Left forelimb (tissue), 1 donor: ENCODE measurements at regions not wholly inside any gene's neighbourhood (a gene's known extent, or its start where the extent isn't known, plus 50 kb on each side); places are given as distances from the start of the nearest gene placed in this dataset.

Experiments used
- DNase-seq: peaks from one replicate; pipeline ENCODE4 v3.0.0-alpha.2; 2018; ENCODE audit warnings: low spot score

DNA sequence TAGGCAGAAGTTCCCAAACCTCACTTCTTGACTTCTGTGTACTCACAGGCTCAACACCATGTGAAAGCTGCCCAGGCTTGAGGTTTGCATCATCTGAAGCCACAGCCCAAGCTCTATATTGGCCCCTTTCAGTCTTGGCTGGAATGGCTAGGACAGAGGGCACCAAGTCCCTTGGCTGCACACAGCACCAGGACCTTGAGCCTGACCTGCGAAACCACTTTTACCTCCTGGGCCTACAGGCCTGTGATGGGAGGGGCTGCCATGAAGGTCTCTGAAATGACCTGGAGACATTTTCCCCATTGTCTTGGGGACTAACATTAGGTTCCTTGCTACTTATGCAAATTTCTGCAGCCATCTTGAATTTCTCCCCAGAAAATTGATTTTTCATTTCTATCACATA lies 288.3 kb upstream of the ZC3H12C start:
- no peak for DNase-seq

DNA sequence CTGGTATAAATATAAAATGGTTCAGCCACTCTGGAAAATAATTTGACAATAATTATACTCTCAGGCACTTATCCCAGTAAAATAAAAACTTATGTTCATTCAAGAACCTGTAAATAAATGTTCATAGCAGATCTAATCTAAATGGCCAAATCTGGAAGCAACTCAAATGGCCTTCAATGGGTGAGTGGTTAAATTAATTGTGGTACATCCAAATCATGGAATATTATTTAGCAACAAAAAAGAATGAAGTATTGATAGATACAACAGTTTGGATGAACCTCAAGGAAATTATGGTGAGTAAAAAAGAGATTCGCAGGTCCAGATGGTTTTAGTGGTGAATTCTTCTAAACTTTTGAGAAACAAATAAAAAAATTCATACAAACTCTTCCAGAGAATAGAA lies 287.0 kb upstream of the ZC3H12C start:
- DNase-seq: no peak

DNA sequence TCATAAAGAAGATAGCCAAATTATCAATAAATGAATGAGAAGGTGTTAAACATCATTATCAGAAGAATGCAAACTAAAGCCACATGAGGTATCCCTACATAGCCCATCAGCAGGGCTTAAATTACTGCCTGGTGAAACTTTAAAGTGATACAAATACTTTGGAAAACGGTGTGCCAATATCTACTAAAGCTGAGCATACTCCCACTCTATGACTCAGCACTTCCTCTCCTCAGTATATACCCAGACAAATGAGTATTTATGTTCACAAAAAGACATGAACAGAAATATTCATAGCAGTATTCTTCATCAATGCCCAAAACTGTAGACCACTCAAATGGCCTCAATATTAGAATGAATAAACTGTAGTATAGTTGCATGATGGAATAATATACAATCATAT lies 284.6 kb upstream of the ZC3H12C start:
- DNase-seq: no peak

DNA sequence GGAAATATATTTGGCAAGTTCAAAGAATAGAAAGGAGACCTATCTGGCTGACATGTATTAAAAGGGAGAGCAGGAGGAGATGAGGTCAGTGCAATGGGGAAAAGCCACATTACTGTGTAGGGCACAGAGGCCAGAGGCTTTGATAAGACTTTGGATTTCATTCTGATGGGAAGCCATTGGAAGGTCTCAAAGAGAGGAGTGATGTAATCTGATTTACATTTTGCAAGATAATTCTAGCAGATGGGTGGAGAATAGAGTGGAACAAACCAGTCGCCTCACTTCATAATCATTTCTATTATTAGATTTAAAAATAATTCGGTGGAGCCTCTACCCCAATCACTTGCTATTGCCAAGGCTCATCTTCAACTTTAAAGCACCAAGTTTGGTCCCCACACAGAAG lies 278.4 kb upstream of the ZC3H12C start:
- DNase-seq: no peak

DNA sequence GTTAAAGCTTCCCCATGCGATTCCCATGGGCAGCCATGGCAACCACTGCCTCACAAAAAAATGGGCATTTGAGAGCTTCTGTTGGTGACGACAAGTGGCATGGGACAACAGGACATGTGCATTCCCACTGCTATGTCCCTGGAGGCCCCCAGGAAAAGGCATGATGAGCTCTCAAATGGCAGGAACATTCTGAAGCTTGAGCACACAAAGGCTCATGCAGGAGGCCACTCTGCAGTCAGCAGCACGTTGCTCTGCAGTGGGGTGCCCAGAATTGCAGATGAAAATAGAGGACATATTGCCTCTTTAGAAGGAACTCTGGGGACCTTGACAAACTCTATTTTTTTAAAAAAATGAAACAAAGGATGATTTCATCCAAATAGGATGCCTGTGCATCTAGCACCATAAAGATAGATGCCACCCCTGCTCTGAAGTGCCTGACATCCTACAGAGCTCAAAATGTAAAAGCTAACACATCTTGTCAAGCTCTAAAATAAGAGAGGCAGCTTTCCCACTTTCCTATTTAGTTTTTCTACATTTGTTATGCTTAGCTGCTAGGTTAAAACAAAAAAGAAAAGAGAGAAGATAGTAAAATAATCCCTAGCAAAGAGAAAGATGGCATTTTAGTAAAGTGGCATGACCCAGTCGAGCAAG lies 277.6 kb upstream of the ZC3H12C start:
- DNase-seq: no peak

DNA sequence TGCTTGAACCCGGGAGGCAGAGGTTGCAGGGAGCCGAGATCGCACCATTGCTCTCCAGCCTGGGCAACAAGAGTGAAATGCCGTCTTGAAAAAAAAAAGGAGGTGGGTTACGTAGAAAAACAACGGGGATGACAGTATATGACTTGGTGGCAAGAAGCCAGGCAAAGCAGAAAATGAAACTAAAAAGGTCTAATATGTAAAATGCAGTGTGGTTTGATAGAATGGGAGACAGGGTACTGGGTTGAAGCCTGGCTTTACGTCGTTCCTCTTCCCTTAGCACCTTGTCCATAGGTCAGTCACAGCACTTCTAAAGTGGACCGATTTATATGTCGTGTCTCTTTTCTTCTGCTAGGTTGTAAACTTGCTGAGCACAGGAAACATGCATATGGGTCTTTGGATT lies 274.9 kb upstream of the ZC3H12C start:
- DNase-seq: no peak

DNA sequence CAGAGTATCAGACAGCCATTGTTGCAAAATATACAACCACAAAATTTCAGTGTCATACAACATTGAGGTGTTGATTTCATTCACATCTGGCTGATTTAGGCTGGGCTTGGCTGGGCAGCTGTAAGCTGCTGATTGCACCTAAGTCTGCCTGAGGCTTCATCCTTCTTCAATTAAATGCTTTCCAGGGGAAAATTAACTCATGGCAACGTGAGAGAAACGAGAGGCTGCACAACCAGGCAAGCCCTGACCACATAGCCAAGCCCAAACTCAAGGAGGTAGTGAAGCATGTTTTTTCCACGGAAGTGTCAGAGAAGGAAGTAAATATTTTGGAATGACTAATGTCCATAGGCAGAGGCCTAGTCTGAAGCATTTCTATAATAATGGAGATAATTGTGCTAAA lies 273.8 kb upstream of the ZC3H12C start:
- no peak for DNase-seq

DNA sequence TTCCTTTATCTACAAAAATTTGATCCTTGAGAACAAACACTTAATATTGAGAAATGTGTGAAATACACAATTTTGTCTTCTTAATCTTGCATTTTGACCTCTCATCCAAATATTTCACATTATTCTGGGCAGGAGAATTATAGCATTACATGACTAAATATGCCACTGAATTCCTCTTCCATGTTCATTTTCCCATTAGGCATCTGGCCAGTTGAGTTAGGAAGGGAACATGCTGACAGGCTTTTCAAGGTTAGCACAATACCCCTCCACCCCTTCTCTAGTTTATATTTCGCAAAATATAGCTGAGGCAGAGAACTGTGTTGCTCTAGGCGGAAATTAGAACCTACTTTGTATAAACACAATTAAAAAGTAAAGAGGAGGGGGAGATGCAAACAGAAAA lies 271.7 kb upstream of the ZC3H12C start:
- DNase-seq: no peak

DNA sequence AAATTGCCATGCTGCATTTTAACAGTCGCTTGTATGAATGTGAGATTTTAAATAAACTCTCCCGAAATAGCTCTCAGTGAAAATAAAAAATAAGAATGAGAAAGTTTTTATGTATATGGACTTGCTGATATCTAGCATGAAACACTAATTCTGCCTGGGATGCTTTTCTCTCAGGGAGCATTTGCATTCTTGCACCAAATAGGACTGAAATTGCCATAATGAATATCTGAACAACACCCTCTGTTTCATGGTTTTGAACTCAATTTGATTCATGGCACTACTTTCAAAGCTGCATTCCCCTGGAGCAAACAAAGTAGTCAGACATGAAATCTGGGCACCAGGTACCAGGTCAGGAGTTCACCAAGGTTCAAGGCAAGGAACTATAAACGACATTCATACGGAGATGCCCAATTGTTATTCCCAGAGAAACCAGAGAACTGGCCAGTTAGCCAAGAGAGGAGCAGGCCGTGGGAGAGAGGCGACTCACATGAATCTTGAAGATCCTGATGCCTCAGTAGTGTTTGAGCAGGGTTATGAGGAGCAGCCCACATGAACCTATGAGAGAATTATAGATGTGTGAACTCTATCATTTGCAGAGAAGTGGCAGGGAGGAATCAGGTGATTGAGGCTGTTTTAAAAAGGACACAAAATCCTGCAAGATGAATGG lies 270.6 kb upstream of the ZC3H12C start:
- DNase-seq: no peak

DNA sequence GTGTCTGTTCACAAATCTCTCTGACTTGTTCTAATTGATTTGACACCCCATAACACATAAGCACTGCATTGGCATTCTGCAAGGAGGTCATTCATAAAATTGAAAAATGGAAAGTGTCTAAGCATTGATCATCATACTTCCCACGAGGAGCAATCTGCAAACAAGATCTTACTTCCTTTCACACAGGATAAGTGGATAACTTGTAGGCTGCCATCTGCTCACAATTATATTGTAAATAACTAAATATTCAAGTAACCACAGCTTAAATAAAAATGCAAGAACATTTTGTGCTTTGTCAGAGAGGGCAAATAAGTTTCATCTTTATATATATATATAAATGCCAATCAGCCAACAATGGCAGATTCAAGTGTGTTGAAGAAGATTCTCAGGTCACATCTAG lies 264.8 kb upstream of the ZC3H12C start:
- no peak for DNase-seq

DNA sequence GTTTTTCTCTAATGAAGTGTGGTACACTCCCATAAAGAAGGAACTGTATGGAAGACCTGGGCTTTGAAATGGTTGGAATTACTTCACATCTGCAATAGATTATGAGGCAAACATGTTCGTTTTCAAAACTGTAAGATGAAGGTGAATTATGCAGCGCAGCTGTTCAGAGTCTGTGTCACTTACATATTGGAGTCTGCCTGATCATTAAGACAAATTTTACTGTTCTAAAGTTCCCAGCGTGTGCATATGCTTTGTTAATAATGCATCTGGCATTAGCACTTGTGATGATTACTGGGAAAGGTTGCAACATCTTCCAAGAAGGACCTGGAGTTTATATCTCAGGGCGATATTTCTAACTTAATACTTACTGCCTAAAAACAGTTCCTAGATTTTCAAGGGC lies 255.2 kb upstream of the ZC3H12C start:
- no peak for DNase-seq

DNA sequence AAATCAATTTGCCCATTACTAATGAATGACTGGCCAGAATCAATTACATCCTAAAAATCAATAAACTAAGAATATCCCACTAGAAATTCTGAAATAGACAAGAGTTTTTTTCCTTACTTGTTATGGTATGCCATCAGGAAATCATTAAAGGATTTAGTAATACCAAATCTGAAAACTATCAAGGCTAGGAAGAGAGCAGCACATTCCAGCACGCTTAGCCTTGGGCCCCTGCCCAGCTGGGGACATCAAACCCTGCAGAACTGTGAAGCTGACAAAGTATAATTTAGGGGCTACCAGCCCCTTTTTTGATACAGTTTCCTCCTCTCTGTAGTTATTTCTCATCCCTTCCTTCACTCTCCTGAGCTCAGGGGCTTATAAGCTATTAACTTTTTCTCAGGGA lies 247.8 kb upstream of the ZC3H12C start:
- peak; percentile 72 for DNase-seq

DNA sequence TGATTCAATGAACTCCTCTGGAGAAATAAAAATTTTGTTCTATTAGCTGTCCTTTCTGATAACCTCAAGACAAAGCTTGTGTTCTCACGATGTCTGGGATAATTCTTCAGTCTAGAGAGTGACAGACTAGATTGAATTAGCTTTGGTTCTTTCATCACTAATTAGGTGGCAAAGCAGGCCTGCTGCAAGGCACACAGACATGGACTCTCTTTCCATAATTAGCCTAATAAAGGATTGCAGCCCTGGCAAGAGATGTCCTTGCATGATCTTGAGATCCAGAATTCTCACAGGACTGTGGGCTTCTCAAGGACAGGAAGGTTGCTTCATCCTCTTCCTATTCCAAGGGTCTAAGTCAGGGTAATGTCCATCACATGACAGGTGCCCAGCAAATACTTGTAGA lies 245.6 kb upstream of the ZC3H12C start:
- no peak for DNase-seq

DNA sequence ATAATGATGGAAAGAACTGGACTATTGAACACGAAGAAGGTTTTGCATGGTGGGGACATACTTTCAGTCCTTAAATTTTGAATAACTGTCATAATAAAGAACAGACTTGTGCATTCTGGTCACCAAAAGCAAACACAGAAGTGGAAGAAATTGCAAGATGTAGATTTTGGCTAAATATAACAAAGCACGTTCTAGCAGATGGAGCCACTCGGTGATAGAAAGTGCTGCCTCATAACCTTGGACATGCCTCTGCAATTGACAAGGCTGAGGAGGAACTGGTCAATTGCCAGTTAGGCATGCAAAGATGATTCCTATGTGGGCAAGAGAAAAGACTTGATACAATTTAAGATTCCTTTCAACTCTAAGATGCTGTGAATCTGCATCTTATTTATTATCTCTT lies 244.1 kb upstream of the ZC3H12C start:
- DNase-seq: no peak

DNA sequence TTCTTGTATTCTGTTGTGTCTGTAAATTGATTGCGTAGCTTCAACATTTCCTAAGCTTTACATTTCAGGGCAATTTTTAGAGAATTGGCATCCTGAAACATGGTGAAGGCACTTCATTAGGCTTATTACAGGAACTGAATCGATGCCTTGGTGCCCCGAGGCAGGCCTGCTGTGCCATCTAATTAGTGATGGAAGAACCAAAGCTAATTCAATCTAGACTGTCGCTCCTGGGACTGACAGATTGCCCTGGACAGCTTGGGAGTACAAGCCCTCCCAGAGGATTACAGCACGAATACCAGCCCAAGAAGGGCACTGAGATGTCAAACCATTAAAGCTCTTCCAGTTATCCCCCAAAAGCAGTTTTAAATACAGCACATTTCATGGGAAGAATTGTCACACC lies 243.2 kb upstream of the ZC3H12C start:
- no peak for DNase-seq

DNA sequence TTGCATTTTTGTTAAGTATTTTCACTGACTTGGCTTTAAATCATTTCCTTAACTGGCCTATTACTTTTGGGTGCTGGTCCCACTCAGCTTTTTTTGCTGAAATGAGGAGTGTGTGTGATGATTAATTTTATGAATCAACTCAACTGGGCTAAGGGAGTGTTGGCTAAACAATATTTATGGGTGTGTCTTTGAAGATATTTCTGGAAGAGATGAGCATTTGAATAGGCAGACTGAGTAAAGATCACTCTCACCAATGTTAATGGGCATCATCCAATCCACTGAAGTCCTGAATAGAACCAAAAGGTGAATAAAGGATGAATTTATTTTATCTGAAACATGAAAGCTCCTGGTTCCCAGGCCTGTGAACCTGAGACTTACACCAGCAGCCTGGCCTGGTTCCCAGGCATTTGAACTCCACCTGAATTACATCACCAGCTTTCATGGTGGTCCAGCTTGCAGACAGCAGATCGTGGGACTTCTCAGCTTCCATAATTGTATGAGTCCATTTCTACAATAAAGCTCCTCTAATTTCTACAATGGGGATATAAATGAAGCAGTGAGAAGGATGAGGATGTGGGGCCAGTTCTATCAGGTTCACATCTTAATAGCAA lies 241.3 kb upstream of the ZC3H12C start:
- no peak for DNase-seq

DNA sequence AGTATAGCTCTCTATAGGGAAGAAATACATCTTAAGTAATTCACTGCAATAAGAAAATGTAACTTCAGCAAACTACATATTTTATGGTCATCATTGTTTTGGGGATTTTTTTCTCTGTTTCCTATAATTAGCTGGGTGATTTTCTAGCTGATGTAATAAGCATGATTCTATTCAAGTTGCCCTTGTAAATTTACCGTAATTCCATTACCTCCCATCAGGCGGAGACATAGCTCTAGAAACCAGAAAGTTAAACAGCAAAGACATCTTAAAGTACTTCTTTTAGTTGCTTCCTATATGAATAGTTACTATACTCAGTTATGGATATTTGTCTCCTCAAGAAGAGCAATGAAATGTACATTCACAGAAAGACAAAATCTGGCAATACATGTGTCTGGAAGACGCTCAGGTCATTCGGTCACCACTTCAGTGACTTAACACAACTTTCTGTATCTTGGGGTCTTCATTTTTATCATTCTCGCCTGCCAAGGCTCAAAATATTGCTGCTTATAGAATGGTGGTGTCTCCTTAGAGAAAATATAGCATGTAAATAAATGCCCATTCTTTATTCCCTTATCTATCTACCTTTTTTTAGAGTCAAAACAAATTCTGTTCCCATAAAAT lies 239.9 kb upstream of the ZC3H12C start:
- DNase-seq: no peak

DNA sequence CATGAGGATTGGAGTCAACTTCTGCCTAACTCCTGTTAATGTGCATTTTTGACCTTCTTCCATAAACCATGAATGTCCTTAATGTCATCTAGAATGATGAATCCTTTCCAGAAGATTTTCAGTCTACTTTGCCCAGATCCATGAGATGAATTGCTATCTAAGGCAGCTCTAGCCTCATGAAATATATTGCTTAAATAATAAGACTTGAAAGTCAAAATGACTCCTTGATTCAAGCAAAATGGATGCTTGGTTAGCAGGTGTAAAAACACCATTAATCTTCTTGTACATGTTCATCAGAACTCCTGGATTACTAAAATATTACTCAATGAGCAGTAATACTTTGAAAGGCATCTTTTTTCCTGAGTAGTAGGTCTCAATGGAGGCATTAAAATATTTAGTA lies 238.5 kb upstream of the ZC3H12C start:
- no peak for DNase-seq

DNA sequence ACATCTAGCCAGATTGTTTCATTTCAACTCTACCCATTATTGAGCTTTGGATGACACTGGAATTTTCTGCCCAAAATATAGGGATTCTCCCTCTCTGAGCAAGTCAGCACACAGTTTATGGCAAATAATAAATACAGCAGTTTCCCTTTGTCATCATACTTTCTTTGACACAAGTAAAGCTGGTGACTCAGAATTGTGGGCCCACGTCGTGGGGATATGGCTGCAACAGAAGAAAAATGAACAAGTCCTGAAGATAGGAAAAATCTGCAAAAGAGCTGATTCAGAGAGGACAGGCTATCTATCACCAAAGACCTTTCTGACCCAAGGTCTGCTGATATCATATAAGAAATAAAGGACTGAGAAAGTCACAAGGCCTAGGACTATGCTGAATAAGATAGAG lies 236.3 kb upstream of the ZC3H12C start:
- no peak for DNase-seq

DNA sequence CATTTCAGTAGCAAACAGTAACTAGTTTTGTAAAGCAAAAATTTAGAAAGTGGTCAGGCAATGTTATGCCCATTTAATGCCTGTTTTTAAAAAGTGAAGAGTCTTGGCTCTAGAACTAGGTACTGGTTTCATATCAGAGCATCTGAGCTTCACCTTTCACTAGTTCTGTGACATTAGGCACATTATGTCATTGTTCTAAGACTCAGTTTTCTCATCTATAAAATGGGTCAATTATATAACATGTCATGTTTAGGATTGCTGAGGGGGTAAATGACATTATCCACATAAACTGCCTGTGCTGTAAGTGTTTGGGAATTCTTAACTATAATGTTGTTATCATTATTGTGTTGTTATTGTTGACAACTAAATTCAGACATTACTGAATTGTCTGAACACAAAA lies 235.6 kb upstream of the ZC3H12C start:
- no peak for DNase-seq

DNA sequence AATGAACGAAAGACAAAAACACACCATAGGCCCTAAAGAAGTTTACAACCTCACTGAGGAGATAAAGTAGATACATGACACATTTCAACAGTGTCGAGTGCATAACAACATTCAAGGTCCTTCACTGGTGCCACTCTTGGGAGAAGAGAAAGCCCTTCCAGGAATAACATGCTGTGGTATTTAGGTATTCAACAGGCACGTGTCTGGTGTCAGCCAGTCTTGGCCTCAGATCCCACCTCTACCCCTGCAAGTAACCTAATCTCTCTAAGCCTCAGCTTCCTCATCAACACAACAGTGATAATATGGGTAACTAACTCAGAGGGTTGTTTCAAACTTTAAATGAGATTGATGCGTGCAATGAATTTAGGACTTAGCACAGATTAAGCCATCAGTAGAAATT lies 235.0 kb upstream of the ZC3H12C start:
- no peak for DNase-seq

DNA sequence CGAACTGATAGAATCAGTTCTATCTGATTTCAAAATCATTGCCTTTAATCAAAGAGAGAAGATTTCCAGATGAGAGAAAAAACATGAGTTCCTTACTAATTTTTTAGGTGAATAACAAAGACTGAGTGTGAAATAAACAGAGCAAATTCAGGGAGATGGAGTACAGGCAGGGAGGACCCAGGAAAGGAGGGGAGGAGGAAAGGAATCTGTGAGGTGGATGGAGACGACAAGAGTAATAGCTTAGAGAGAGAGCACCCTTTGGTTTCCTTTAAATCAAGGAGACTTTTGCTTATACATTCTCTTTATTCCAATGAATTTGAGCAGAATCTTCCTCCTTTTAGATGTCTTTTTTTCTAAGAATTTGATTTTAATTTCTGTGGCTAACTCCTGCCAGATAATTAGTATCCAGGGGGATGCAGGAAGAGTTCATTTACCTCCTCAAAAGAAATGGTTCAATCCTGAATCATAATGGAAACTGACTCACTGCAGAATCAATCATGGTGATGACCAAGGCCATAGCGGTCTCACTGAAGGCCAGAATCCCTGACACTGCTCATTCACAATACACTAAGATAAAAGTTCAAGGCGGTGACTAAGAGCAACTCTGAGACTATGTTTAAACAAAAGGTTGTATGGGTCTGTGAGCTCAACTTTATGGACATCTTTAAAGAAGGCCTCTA lies 234.0 kb upstream of the ZC3H12C start:
- no peak for DNase-seq

DNA sequence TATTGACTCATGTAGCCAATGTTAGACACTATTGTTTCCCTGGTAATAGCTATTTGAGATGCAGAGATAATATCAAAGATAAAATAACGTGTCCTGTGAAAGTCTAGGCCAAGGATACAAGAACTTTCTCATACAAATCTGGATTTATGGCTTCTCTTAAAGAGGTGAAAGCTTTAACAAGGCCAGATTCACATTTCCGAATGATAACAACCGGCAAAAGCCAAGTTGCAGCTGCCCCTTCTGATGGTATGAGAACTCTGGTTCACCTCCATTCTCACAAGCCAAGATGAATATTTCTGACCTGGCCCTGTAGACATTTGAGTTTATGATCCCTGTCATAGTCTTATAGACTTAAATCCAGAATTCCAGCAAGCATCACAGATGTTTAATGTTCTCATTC lies 230.4 kb upstream of the ZC3H12C start:
- DNase-seq: no peak
